GM12891 (cell line): ENCODE measurements at regions not wholly inside any gene's neighbourhood (a gene's known extent, or its start where the extent isn't known, plus 50 kb on each side); places are given as distances from the start of the nearest gene placed in this dataset.

Source experiments
- DNase-seq: peaks from one replicate; pipeline ENCODE4 v3.0.0; 2011; ENCODE audit warnings: low spot score; ENCODE audit not compliant: insufficient read length
- FAIRE-seq: peaks from 2 replicates; lab custom pipeline; 2011; peaks lifted over from hg19 to GRCh38; lab: Jason Lieb, UNC
- PAX5 ChIP-seq: IDR thresholded peaks from 2 replicates; pipeline ENCODE4 v1.6.1; 2011; ENCODE audit warnings: low read length, moderate library complexity, mild to moderate bottlenecking; ENCODE audit not compliant: insufficient read depth, severe bottlenecking
- POLR2A ChIP-seq: IDR thresholded peaks from 2 replicates; pipeline ENCODE4 v1.6.1; 2011; ENCODE audit warnings: low read depth, low read length, control low read depth
- POLR2AphosphoS5 ChIP-seq: IDR thresholded peaks from 2 replicates; pipeline ENCODE4 v1.6.1; 2011; ENCODE audit warnings: low read depth, low read length, control low read depth
- POU2F2 ChIP-seq: IDR thresholded peaks from 2 replicates; pipeline ENCODE4 v1.6.1; 2011; ENCODE audit warnings: low read depth, mild to moderate bottlenecking, control low read depth, low read length, moderate library complexity
- SPI1 ChIP-seq: IDR thresholded peaks from 2 replicates; pipeline ENCODE4 v1.6.1; 2011; ENCODE audit warnings: low read depth, low read length, control low read depth
- TAF1 ChIP-seq: IDR thresholded peaks from 2 replicates; pipeline ENCODE4 v1.6.1; 2011; ENCODE audit warnings: low read depth, low read length, control low read depth

- no peak for FAIRE-seq
- DNase-seq, result no peak
Measured at GRCh38 chr4:16329125-16329796, 103.0 kb upstream of the TAPT1 start.

GRCh38 chr4:16322183-16322582, 95.9 kb upstream of the TAPT1 start:
- FAIRE-seq (no peak), DNase-seq (no peak)
- TF ChIP-seq TAF1, result no peak
- TF ChIP-seq POU2F2, result no peak
- no peak for TF ChIP-seq PAX5
- TF ChIP-seq POLR2A, result no peak
- no peak for TF ChIP-seq POLR2AphosphoS5
- no peak for TF ChIP-seq SPI1

More at GRCh38 chr4:16329125-16329796, 103.0 kb upstream of the TAPT1 start:
- TF ChIP-seq PAX5 (no peak), POLR2A (no peak), SPI1 (no peak), POU2F2 (no peak), TAF1 (no peak), POLR2AphosphoS5 (no peak)

GRCh38 chr4:16315456-16315855, 89.2 kb upstream of the TAPT1 start:
- no peak for DNase-seq
- no peak for FAIRE-seq
- no peak for TF ChIP-seq POLR2AphosphoS5
- TF ChIP-seq SPI1, result no peak
- TF ChIP-seq PAX5, result no peak
- TF ChIP-seq TAF1, result no peak
- TF ChIP-seq POLR2A, result no peak
- no peak for TF ChIP-seq POU2F2

GRCh38 chr4:16310606-16311005, 84.3 kb upstream of the TAPT1 start:
- TF ChIP-seq POU2F2, result no peak
- TF ChIP-seq POLR2A, result no peak
- TF ChIP-seq POLR2AphosphoS5, result no peak
- no peak for TF ChIP-seq PAX5
- TF ChIP-seq SPI1, result no peak
- no peak for TF ChIP-seq TAF1
- no peak for DNase-seq
- FAIRE-seq, result no peak

- TF ChIP-seq POU2F2 (no peak), PAX5 (no peak), POLR2A (no peak)
- FAIRE-seq (no peak), DNase-seq (no peak)
Measured at GRCh38 chr4:16302648-16303047, 76.4 kb upstream of the TAPT1 start.

- FAIRE-seq, result no peak
- no peak for TF ChIP-seq TAF1
- no peak for TF ChIP-seq POLR2A
- no peak for TF ChIP-seq PAX5
- no peak for DNase-seq
Measured at GRCh38 chr4:16297003-16297402, 70.7 kb upstream of the TAPT1 start.

GRCh38 chr4:16294455-16294854, 68.2 kb upstream of the TAPT1 start:
- FAIRE-seq (no peak), DNase-seq (no peak)
- TF ChIP-seq POU2F2 (no peak), TAF1 (no peak), POLR2A (no peak)

GRCh38 chr4:16293210-16293838, 67.1 kb upstream of the TAPT1 start:
- FAIRE-seq (no peak), DNase-seq (no peak)
- no peak for TF ChIP-seq PAX5
- TF ChIP-seq SPI1, result no peak
- no peak for TF ChIP-seq TAF1
- TF ChIP-seq POLR2A, result no peak
- TF ChIP-seq POLR2AphosphoS5, result no peak
- no peak for TF ChIP-seq POU2F2

GRCh38 chr4:16292585-16292984, 66.3 kb upstream of the TAPT1 start:
- no peak for DNase-seq
- FAIRE-seq, result no peak
- TF ChIP-seq POLR2A, result no peak
- TF ChIP-seq TAF1, result no peak
- no peak for TF ChIP-seq POU2F2
- TF ChIP-seq SPI1, result no peak
- TF ChIP-seq POLR2AphosphoS5, result no peak
- no peak for TF ChIP-seq PAX5
